DMS 273 (cell line): ENCODE measurements at regions not wholly inside any gene's neighbourhood (a gene's known extent, or its start where the extent isn't known, plus 50 kb on each side); places are given as distances from the start of the nearest gene placed in this dataset.
"Not testable (repeated sequence)": the region's sequence is repeated elsewhere in the genome, so short reads cannot be mapped to it uniquely, and the experiment has no call there.

ENCODE experiments used
- DNase-seq: peaks from one replicate; lab custom pipeline; 2025; ENCODE audit not compliant: unreplicated experiment; lab: John Stamatoyannopoulos, UW

- no peak for DNase-seq
These were observed 444.2 kb downstream of the SOX9 start for GRCh38 chr17:72565006-72565405.

GRCh38 chr17:72565758-72566157 is 444.9 kb downstream of the SOX9 start:
- DNase-seq, result no peak

DNA sequence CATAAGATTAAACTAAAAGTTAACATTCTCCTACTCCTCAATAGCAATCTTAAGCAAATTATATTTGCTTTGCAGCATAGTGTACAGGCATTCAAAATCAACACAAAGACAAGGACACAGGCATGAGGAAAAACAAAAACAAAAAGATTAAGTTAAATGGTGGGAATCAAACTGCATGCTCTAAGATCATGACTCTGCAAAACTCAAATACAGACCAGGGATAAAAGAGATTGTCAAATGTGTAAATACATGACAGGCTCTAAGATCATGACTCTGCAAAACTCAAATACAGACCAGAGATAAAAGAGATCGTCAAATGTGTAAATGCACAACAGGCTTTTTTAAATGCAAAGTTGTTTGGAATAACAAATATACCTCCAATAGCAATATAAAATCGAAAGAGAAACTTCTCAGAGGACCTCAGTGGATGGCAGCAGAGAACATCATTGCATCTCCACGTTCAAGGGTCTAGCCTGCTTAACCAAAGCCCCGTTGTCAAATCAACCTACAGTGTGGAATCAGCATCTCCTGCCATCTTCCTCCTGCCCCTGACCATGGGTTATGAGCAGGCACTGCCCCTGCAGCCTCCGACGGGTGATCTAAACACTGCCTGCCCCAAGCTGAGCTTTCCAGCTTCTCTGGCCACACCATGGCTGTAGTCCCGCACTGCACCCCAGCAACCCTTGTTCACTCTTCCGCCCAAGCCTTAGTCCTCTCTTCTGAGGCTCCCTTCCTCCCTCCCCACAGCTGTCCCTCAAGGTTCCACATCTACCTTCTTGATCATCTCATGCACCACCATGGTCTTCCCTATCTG is 446.1 kb downstream of the SOX9 start:
- no peak for DNase-seq

GRCh38 chr17:72567774-72568173 is 447.0 kb downstream of the SOX9 start:
- no peak for DNase-seq

GRCh38 chr17:72569148-72569946 is 448.5 kb downstream of the SOX9 start:
- DNase-seq, result peak; percentile 45

- no peak for DNase-seq
These were observed 451.1 kb downstream of the SOX9 start for GRCh38 chr17:72571813-72572396.

DNA sequence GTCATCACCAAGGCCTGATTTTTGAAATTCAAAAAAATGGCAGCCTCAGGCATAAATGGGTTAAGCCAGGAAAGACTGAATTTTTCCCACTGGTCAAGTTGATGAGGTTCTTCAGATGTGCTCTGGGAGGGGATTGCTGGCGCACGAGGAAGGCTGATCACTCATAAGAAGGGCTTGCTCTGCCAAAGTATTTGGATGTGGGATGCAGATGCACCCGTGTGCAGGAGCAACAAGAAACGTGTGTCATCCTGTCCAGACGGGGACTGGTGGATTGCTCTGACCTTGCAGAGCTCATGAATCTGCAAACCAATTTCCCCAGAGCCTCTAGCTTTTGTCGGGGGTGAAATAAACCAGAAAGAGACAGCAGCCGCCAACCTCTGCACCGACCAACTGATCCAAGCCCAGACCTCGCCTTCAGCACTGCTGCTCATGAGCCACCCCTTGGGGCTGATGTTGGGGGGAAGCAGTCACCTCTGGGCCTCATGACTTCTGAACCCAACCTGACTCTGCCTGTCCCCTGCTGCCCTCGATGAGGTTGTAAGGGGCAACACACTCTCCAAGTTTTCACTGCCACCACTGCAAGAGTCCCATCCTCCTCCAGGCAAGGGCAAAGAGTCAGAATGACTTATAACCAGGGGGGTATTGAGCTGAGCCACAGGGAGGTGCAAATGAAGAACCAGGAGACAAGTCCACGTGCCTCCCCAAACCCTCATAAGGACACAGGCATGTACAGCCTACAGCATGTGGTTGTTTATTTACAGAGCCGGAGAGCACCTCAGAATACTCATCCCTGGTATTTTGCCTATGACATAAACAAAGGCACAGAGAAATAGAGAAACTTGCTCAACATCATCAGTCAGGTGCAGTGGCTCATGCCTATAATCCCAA is 452.0 kb downstream of the SOX9 start:
- DNase-seq, result no peak

GRCh38 chr17:72573492-72573801 is 452.6 kb downstream of the SOX9 start:
- DNase-seq, result not testable (repeated sequence)

GRCh38 chr17:72574675-72575510 is 454.1 kb downstream of the SOX9 start:
- no peak for DNase-seq

GRCh38 chr17:72575542-72576233 is 454.9 kb downstream of the SOX9 start:
- DNase-seq, result no peak

DNA sequence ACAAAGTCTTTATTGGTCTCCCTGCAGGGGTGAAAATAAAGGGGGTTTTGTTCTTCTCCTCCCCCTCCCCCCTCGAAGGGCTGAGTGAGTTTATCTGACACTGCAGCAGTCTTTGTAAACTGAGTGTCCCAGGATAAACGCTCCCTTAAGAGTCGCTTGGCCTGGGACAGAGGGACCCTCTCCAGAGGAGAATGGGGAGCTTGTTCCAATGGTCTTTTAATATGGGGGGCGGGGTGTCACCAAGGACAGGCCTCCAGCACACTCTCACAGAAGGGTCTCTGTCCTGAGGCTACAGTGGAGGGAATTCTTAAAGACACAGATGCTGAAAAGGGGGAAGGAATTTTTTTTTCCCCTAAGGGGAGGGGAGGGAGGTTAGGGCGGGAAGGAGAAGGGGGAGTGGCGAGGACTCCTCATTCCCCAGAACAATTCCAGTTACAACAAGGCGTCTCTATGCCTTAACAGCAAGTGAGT is 455.5 kb downstream of the SOX9 start:
- no peak for DNase-seq

- DNase-seq, result no peak
These were observed 458.1 kb downstream of the SOX9 start for GRCh38 chr17:72578817-72579470.

GRCh38 chr17:72579990-72580320 is 459.1 kb downstream of the SOX9 start:
- DNase-seq, result no peak

GRCh38 chr17:72580321-72581127 is 459.7 kb downstream of the SOX9 start:
- no peak for DNase-seq

- DNase-seq, result no peak
These were observed 466.3 kb downstream of the SOX9 start for GRCh38 chr17:72587156-72587555.

- peak; percentile 12 for DNase-seq
These were observed 467.1 kb downstream of the SOX9 start for GRCh38 chr17:72587773-72588511.

- no peak for DNase-seq
These were observed 467.7 kb downstream of the SOX9 start for GRCh38 chr17:72588561-72588960.

DNA sequence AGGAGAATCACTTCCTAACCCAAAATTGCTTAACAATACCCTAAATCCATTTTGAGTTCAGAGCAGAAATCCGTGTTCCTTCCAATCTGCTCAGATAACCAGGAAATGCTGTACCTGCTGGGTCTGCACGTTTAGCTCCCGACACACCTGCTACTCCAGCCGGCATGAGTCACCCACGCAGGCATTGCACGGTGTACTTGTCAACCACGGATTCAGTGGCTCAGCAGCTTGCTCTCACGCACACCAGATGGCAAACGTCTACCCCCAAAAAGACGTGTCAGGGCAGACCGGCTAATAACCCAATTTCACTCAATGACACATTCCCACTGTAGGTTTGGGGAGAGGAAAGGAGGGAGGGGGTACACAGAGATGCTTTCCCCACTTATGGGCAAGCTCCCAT is 468.1 kb downstream of the SOX9 start:
- peak; percentile 77 for DNase-seq
